NCI-H2196 treated with DMSO at 0.1 percent for 48 hours (cell line): ENCODE measurements at regions not wholly inside any gene's neighbourhood (a gene's known extent, or its start where the extent isn't known, plus 50 kb on each side); places are given as distances from the start of the nearest gene placed in this dataset.

Source experiments
- DNase-seq: peaks from one replicate; lab custom pipeline; 2025; ENCODE audit not compliant: unreplicated experiment; lab: John Stamatoyannopoulos, UW

GRCh38 chr3:22208844-22209243 is 457.8 kb upstream of the ZNF385D start:
- no peak for DNase-seq

DNA sequence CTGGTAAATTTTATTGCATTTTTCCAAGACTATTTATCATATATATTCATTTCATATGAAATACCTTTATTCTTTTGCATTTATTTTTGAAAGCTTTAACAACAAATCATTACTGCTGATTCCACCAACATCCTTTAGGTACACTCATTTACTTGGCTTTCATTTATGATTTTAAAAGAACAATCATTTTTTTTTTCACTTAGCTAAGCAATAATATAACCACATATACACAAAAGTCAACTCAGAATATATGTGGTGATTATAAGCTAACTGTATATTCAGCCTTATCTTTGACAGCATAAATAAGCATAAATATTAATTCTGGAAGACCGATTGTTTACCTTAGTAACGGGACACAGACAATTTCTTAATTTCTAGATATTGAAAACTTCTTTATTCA is 458.6 kb upstream of the ZNF385D start:
- DNase-seq = no peak

DNA sequence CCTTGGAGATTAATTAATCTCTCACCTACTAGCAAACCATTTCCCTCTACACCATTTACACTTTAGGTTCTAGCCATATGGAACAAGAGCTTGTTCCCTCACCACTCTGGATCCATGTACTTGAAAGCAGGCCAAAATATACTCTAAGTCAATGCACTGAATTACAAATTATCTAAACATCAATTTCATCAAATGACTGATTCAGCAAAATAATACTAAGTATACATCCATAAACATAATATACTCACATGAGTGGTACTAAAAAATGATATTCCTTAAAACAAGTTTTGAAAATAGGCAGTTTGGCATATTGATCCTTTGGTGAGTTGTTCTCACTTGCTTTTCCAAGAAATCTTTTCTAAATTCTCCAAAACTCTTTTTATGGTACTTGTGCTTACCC is 459.7 kb upstream of the ZNF385D start:
- DNase-seq = no peak

GRCh38 chr3:22216601-22217000 is 465.6 kb upstream of the ZNF385D start:
- DNase-seq = no peak

DNA sequence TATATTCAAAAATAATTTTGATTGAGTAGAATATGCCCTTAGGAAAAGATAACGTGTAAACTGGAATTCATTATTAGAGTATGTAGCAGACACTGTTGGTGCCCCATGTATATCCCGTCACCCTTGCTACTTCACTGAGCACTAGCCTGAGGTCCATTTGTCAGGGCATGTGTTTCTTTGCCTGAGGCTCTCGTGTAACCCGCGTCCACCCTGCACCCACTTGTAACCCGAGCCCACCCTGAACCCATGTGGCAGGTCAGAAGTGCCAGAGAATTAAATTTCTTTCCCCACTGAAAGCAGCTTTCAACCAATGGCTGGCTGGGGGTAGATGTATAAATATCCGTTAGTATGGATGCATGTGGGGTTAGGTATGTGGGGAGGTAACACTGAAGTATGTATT is 474.2 kb upstream of the ZNF385D start:
- no peak for DNase-seq

DNA sequence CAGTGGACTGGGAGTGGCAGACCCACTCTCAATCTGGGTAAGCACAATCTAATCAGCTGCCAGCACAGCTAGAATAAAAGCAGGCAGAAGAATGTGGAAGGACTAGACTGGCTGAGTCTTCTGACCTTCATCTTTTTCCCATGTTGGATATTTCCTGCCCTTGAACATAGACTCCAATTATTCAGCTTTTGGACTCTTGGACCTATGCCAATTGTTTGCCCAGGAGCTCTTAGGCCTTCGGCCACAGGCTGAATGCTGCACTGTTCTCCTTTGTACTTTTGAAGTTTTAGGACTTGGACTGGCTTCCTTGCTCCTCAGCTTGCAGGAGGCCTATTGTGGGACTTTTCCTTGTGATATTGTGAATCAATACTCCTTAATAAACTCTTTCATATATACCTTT is 477.7 kb upstream of the ZNF385D start:
- no peak for DNase-seq

DNA sequence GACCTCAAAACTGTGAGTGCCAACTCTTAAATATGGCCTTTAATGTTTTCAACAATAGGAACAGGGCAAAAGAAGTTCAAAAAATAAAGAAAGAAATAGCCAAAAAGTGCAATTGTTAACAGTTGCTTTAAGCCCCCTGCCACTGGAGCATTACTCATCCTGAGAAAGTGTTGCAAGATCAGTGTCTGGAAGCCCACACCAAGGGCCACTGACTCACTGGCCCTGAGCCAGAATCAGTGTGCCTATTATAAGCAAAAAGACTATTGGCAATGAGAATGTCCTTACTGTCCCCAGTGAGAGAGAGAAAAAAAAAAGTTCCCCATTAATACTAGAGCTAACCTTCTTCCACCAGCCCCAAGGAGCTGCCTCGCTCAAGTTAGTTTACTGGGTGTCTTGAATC is 480.1 kb upstream of the ZNF385D start:
- DNase-seq = no peak

DNA sequence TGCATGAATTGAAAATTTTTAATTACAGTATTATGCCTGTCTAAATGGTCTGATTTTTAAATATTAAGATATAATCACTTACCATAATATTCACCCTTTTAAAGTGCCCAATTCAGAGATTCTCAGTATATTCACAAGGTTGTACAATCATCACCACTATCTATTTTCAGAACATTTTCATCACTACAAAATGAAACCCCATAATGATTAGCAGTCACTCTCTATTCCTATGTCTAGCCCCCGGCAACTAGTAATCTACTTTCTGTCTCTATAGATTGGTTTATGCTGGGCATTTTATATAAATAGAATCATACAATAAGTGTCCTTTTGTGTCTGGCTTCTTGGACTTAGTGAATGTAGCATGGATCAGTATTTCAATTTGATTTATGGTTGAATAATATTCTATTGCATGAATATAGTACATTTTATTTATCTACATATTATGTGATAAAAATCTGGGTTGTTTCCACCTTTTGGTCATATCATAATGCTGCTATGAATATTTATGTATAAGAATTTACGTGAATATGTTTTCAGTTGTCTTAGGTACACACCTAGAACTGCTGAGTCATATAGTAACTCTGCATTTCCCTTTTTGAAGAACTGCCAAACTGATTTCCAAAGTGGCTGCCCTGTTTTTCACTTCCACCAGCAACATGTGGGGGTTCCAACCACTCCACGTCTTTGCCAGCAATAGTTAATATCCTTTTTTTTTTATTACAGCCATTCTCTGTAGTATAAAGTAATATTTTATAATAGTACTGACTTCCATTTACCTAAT is 485.7 kb upstream of the ZNF385D start:
- DNase-seq = no peak

- no peak for DNase-seq
Observed at GRCh38 chr3:22239011-22239410, 488.0 kb upstream of the ZNF385D start.

DNA sequence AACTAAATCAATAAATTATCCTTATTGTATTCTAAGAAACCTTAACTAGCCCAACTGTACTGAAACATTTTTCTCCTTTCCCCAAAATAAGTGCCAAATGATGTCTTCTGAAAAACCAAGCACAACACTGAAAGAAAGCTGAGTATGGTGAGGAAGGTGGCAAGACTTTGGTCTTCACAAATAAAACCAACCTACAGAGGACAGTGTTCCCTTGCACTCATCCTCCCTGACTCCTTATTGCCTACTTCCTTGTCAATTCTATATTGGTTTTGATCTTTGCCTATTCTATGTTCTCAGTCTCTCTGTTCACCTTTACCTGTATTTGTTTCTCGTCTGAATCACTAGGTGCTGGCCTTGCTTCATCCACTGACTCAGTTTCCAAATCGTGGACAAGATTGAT is 490.1 kb upstream of the ZNF385D start:
- DNase-seq = no peak

- no peak for DNase-seq
Observed at GRCh38 chr3:22244761-22245521, 493.9 kb upstream of the ZNF385D start.

DNA sequence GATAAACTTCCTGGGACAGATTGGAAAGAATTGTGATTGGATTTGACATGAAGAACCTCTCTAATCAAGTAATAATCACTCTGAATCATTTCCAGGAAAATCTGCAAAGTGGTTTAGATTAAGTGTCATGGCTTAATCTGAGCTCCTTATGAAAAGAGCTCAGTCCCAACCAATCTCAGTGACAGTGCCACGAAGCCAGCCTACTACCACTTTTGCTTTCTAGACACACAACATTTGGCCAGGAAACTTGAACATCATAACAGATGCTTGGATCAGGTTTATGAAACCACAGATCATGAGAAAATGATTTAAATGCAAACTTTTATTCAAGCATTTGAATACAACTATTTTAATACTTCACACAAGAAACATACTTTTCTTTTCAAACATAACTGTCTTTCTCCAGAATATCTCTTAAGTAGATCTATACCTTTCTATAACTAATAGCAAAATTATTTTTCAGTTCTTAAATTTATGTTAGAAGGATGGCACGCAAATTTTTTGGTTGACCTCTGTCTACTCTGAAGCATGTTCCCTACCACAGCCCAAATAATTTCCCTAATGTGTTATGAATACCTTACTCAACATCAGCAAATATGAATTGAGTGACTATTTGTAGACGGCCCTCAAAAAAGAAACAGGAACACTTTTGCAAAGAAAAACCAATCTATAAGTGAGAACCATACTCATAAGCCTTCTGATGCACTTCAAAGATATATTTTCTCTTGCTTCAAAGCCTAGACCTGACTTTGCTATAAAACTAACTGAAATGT is 495.0 kb upstream of the ZNF385D start:
- DNase-seq = no peak

DNA sequence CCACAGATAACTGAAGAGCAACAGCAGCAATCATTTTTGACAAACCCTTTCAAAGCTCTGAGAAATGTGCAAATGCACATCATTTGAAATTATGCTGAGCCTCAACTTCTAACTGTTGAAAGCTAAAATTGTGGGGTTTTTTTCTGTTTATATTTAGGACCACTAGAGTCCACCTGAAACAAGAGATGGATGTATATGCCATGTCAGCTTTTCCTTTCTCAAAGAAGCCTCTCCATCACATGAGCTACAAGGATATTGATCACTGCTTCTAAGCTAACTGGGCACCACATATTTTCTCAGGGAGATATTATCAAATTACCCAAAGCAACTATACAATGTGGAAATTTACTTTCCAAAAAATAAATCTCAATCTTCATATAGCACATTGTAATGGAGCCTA is 498.6 kb upstream of the ZNF385D start:
- no peak for DNase-seq

GRCh38 chr3:22257252-22257651 is 506.2 kb upstream of the ZNF385D start:
- DNase-seq = no peak

DNA sequence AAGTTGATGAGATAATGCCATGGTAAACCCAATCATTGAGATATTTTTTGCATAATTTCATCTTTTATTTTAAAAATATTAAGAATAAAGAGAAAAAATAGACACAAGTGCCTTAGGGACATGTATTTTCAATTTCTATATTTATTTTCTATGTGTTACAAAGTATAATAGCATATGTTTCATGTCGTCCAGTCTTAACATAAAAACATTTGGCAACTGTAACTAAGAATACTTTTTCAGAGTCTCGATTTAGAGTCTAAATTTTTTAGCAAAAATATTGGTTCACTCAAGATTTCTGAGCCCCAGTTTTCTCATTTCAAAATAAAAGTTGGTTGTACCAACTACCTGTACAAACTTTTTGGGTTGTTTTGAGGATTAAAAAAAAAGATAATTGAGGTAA is 511.4 kb upstream of the ZNF385D start:
- DNase-seq = no peak

- DNase-seq = no peak
Observed at GRCh38 chr3:22263042-22263441, 512.0 kb upstream of the ZNF385D start.

DNA sequence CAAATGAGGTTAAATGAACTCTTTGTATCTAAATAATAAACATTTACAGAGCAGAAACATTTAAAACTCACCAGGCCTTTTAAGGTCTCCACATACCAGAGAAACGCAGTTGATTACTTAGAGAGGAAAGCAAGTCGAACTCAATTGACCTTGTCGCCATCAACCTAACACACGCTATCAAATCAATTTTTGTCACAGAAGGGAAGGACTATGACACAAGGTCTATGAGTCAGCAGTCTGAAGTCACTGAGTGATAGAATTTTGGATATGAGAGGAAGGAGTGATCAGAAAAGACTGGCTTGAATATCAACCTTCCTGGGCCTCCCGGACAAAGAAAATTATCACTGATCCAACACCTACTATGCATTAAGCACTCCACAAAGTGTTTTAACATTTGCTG is 514.4 kb upstream of the ZNF385D start:
- no peak for DNase-seq

DNA sequence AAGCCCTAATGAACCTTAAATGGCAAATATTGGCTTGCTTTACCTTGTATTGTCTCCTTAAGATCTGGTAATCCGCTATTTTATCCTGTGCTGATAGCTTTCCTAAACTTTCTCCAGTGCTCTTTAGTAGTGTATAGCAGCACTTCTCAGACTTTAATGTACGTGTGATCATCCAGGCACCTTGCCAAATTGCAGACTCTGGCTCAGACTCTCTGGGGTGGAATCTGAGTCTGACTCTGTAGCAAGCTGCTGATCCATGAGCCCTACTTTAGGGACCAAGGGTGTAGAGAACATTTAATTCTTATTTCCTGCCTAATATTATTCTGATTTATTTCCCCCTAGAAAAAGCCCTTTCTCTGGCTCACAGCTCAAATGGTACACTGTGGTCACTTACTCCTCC is 518.8 kb upstream of the ZNF385D start:
- no peak for DNase-seq

DNA sequence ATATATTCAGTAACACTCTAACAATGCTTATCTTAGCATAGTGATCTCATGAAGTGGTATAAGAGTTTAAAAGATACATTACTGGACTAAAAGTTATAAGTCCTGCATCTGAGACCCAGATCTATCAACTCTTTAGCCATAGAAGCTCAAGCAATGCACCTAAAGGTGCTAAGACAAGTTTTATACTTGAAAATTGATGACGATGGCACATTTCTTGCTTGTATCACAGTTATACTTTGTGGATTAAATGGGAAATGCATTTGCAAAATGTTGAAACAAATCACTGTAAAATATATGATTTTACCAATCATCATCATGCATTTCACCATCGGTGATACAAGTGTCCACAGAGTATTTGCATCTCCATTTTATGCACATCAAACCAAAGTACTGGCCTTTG is 525.3 kb upstream of the ZNF385D start:
- no peak for DNase-seq

DNA sequence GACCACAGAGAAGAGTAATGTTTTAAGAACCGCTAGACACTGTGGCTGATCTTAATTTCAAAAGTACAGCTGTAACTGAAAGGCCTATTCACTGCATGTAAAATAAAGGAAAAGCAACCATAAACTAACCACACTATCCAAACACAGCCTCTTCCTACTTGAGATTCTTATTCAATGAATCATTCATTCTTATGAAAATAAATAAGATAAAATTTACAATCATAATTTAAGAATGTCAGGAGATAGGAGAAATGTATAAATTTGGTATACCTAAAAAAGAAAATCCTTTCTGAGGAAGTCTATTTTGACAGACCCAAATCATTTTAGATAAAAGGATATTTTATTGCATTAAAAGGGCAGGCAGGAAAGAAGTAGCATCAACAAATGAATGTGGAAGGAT is 533.5 kb upstream of the ZNF385D start:
- no peak for DNase-seq

DNA sequence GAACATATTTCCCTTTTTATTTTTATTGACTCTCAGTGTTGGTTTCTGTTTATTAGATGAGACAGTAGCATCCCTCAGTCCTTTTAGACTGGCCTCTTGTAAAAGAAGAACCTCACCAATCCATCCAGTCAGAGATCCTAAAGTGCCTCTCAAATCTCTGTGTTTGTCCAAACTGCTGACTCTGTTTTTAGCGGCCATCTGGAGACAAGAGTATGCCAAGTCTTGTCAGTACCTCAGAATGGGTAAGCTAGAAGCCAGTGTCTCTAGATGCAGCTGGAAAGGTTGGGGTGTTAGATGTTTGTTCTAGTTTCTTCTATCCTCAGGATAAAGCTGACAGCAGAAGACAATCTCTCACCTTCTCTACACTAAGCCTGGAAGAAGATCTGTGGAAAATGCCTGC is 537.7 kb upstream of the ZNF385D start:
- DNase-seq = no peak

DNA sequence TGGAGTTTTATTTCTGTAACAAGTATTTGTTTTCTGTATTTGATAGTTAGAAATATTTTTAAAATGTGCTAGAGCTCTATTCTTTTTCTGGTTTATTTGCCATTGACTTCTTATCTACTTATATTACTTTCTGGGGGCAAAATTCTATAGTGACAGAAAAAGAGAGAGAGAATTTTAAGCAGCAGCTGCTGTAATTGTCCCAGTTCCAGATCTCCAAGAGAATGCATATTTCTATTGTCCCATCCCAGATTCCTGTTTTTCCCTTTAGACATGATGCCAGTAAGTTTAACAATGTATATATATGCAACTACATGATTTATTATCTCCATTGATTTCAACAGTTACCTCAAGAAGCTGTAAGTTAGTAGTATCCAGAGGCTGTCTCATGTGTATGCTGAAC is 541.7 kb upstream of the ZNF385D start:
- DNase-seq = no peak
